ENCODE measurements at regions not wholly inside any gene's neighbourhood (a gene's known extent, or its start where the extent isn't known, plus 50 kb on each side); places are given as distances from the start of the nearest gene placed in this dataset.

DNA sequence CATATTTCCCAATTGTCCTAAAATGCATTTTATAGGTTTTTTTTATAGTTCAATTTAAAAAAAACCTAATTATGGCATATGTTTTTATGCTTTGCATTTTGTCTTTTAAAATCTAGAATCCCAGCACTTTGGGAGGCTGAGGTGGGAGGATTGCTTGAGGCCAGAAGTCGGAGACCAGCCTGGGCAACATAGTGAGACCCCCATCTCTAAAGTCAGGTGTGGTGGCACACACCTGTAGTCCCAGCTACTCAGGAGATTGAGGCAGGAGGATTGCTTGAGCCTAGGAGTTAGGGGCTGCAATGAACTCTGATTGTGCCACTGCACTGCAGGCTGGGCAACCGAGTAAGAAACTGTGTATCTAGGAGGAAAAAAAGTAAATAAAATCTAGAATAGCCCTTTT, 137.2 kb upstream of the POU3F1 start:
- TF ChIP-seq, protein P1, sequence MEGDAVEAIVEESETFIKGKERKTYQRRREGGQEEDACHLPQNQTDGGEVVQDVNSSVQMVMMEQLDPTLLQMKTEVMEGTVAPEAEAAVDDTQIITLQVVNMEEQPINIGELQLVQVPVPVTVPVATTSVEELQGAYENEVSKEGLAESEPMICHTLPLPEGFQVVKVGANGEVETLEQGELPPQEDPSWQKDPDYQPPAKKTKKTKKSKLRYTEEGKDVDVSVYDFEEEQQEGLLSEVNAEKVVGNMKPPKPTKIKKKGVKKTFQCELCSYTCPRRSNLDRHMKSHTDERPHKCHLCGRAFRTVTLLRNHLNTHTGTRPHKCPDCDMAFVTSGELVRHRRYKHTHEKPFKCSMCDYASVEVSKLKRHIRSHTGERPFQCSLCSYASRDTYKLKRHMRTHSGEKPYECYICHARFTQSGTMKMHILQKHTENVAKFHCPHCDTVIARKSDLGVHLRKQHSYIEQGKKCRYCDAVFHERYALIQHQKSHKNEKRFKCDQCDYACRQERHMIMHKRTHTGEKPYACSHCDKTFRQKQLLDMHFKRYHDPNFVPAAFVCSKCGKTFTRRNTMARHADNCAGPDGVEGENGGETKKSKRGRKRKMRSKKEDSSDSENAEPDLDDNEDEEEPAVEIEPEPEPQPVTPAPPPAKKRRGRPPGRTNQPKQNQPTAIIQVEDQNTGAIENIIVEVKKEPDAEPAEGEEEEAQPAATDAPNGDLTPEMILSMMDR (IDR thresholded peaks at IDR 0.05): no peak
- TF ChIP-seq EZH2phosphoT487 (IDR thresholded peaks at IDR 0.05) (no peak), EZH2 (IDR thresholded peaks at IDR 0.05) (no peak)
